Hepatocyte (in vitro differentiated cells): ENCODE measurements at regions not wholly inside any gene's neighbourhood (a gene's known extent, or its start where the extent isn't known, plus 50 kb on each side); places are given as distances from the start of the nearest gene placed in this dataset.

Source experiments
- EZH2 ChIP-seq: fragments of 200-600 bp; sonication (generic); IDR thresholded peaks from 2 replicates; pipeline ENCODE4 v1.6.1; 2016; ENCODE audit warnings: antibody characterized with exemption, mild to moderate bottlenecking, borderline replicate concordance
- EZH2phosphoT487 ChIP-seq: fragments of 200-600 bp; sonication (generic); IDR thresholded peaks from one replicate; pipeline ENCODE4 v1.6.1; 2018; ENCODE audit warnings: antibody characterized with exemption, mild to moderate bottlenecking, low read depth, moderate library complexity; ENCODE audit not compliant: unreplicated experiment, severe bottlenecking
- TF ChIP-seq, protein P1 (sequence below): fragments of 200-600 bp; sonication (generic); IDR thresholded peaks from 2 replicates; pipeline ENCODE4 v1.5.1; 2016; ENCODE audit warnings: antibody characterized with exemption, mild to moderate bottlenecking; ENCODE audit not compliant: poor library complexity

DNA sequence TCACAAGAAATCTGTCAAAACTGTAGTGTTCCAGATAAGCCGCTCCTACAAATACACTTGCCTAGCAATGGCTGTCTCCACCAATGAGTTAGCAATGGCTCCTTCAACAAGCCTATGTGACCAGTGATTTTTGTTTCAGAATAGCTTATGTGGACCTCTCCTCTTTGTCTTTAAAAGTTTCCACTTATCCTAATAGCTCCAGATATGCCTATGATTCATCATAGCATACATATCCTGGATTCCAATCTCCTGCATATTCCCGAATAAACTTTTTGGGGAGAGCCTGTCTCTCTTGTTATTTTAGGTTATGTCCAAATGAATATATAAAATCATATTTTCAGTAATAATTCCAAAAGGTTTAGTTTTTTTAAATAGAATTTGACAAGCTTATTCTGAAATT lies 510.6 kb downstream of the ARL4A start:
- TF ChIP-seq, protein P1, sequence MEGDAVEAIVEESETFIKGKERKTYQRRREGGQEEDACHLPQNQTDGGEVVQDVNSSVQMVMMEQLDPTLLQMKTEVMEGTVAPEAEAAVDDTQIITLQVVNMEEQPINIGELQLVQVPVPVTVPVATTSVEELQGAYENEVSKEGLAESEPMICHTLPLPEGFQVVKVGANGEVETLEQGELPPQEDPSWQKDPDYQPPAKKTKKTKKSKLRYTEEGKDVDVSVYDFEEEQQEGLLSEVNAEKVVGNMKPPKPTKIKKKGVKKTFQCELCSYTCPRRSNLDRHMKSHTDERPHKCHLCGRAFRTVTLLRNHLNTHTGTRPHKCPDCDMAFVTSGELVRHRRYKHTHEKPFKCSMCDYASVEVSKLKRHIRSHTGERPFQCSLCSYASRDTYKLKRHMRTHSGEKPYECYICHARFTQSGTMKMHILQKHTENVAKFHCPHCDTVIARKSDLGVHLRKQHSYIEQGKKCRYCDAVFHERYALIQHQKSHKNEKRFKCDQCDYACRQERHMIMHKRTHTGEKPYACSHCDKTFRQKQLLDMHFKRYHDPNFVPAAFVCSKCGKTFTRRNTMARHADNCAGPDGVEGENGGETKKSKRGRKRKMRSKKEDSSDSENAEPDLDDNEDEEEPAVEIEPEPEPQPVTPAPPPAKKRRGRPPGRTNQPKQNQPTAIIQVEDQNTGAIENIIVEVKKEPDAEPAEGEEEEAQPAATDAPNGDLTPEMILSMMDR = no peak
- TF ChIP-seq EZH2 = no peak
- no peak for TF ChIP-seq EZH2phosphoT487
